ENCODE measurements at regions not wholly inside any gene's neighbourhood (a gene's known extent, or its start where the extent isn't known, plus 50 kb on each side); places are given as distances from the start of the nearest gene placed in this dataset.

DNA sequence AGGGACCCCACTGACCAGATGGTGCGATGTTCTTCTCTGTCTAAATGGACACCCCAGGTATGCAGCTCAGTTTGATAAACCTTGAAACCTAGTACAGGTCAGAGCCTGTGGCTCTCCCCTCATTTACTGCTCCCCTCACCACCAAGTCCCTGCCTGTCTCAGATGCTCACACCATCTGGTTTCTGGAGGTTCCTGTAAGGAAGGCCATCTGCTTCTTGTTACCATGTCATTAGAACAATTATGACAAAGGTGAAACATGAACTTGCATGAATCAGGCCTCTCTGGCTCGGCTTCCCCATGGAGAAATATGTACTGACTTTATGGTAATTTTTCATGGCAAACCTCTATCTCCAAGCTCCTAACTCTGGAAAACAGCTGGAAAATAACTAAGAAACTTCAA, 965.7 kb downstream of the UQCRFS1 start:
- TF ChIP-seq, protein P1, sequence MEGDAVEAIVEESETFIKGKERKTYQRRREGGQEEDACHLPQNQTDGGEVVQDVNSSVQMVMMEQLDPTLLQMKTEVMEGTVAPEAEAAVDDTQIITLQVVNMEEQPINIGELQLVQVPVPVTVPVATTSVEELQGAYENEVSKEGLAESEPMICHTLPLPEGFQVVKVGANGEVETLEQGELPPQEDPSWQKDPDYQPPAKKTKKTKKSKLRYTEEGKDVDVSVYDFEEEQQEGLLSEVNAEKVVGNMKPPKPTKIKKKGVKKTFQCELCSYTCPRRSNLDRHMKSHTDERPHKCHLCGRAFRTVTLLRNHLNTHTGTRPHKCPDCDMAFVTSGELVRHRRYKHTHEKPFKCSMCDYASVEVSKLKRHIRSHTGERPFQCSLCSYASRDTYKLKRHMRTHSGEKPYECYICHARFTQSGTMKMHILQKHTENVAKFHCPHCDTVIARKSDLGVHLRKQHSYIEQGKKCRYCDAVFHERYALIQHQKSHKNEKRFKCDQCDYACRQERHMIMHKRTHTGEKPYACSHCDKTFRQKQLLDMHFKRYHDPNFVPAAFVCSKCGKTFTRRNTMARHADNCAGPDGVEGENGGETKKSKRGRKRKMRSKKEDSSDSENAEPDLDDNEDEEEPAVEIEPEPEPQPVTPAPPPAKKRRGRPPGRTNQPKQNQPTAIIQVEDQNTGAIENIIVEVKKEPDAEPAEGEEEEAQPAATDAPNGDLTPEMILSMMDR (IDR thresholded peaks at IDR 0.05) = no peak
- Histone ChIP-seq H3K4me1 (no peaks in the 10 kb centered on the region), H3K36me3 (no peaks in the 10 kb centered on the region), H3K4me3 (no peak overlapping the region), H3K9me3 (no peaks in the 10 kb centered on the region), H3K27ac (no peak overlapping the region), H3K27me3 (no peaks in the 10 kb centered on the region)
- DNase-seq = no peak
- intact Hi-C loops (cut with DNase I) = no loop called here
- no peak for ATAC-seq

DNA sequence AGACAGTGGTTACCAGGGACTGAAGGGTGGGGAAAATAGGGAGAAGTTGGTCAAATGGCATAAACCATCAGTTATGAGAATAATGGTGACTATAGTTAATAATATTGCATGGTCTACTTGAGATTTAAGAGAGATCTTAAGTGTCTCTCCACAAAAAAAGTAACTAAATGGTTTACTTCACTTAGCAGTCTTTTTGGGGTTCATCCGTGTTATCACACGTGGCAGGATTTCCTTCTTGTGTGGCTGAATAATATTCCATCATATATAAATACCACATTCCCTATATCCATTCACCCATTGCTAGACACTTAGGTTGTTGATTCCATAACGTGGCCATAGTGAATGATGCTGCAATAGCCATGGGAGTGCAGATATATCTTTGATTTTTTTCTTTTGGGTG, 967.0 kb downstream of the UQCRFS1 start:
- DNase-seq = no peak
- no peak for ATAC-seq
- no peaks in the 10 kb centered on the region for H3K4me1 ChIP-seq
- no peak overlapping the region for H3K4me3 ChIP-seq
- no peaks in the 10 kb centered on the region for H3K36me3 ChIP-seq
- H3K27ac ChIP-seq = no peak overlapping the region
- no peaks in the 10 kb centered on the region for H3K9me3 ChIP-seq
- TF ChIP-seq, protein P1 (IDR thresholded peaks at IDR 0.05) = no peak
- H3K27me3 ChIP-seq = no peaks in the 10 kb centered on the region
- intact Hi-C loops (cut with DNase I) = no loop called here

DNA sequence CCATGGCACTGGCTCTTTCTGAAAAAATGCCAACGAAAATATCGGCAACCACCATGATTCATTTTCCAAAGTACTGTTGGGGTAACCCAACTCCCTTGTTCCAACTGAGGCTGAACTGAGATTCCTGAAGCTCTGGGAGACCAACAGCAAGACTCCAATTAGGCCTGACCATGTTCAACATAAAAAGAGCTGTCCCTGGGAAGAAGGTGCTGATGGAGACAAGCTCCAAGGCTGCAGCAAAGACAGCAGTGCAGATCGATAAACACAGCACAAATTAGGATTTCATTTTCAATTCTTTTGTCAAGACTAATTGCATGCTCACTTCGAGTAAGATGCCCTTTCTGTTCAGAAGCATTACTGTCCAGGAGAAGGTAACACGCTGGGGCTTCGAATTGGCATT, 968.0 kb downstream of the UQCRFS1 start:
- Histone ChIP-seq H3K27me3 (peaks cover 3% of the 10 kb centered on the region), H3K4me1 (no peaks in the 10 kb centered on the region), H3K36me3 (no peaks in the 10 kb centered on the region), H3K27ac (no peak overlapping the region), H3K9me3 (no peaks in the 10 kb centered on the region), H3K4me3 (no peak overlapping the region)
- TF ChIP-seq, protein P1 (IDR thresholded peaks at IDR 0.05) = no peak
- ATAC-seq = no peak
- no peak for DNase-seq
- intact Hi-C loops (cut with DNase I) = no loop called here

DNA sequence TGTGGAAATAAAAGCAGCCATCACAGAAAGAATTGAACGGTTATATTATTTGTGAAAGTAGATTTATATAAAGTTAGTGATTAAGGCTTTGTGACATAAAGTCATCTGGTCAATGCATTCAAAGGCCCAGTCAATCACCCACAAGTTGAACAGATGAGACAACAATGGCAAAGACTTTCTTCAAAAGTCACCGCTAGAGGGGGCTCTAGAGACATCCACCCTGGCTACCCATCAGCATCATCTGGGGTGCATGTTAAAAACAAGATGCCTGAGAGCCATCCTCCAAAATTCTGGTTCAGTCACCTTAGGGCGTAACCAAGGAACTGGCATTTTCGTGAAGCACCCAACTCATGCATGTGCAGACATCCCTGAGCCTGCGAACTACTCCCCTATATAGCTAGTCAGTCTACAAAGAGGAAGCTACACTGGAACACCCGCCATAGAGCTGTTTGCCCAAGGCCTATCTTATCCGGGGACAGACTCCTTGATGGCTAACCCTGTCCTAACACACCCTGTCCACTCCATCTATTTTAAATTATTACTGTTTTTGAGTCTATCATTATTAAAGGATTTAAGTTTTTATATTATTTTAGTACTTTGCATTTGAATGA, 970.5 kb downstream of the UQCRFS1 start:
- peaks cover 4% of the 10 kb centered on the region for H3K27me3 ChIP-seq
- ATAC-seq (peak; percentile 41), DNase-seq (no peak)
- no peaks in the 10 kb centered on the region for H3K36me3 ChIP-seq
- no peak overlapping the region for H3K4me3 ChIP-seq
- H3K4me1 ChIP-seq = no peaks in the 10 kb centered on the region
- H3K27ac ChIP-seq = no peak overlapping the region
- H3K9me3 ChIP-seq = no peaks in the 10 kb centered on the region
- intact Hi-C loops (cut with DNase I) = no loop called here
- TF ChIP-seq, protein P1 (IDR thresholded peaks at IDR 0.05) = peak; percentile 59

DNA sequence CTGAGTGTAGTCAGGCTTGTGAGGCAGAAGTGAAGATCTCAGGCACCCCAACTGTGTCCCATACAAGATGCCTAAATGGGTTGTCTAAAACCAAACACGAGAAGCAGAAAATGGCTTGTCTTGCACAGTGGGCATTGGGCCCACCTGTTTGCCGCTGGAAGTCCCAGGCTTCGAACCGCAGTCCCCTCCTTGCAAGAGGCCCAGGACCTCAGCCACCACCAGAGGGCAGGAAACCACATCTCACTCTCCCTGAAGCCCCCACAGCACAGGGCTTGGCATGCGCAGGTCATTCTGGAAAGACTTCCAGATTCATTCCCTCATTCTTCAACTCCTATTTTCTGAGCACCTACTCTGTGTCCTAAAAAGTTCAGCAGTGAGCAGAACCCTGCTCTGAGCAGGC, 973.7 kb downstream of the UQCRFS1 start:
- H3K27me3 ChIP-seq = peaks cover 8% of the 10 kb centered on the region
- no peak for ATAC-seq

More for the DNA sequence above, 973.7 kb downstream of the UQCRFS1 start:
- no peak overlapping the region for H3K4me3 ChIP-seq
- DNase-seq = no peak
- intact Hi-C loops (cut with DNase I) = no loop called here
- no peaks in the 10 kb centered on the region for H3K36me3 ChIP-seq
- TF ChIP-seq, protein P1 (IDR thresholded peaks at IDR 0.05) = no peak
- H3K4me1 ChIP-seq = no peaks in the 10 kb centered on the region
- H3K9me3 ChIP-seq = no peaks in the 10 kb centered on the region
- H3K27ac ChIP-seq = no peak overlapping the region

Data from upper lobe of right lung (tissue), 1 donor.